NCI-H1417 (cell line): ENCODE measurements at regions not wholly inside any gene's neighbourhood (a gene's known extent, or its start where the extent isn't known, plus 50 kb on each side); places are given as distances from the start of the nearest gene placed in this dataset.
"Not testable (repeated sequence)": the region's sequence is repeated elsewhere in the genome, so short reads cannot be mapped to it uniquely, and the experiment has no call there.

ENCODE experiments used
- DNase-seq, 3 experiments: peaks; one replicate each; lab custom pipeline; 2025; lab: John Stamatoyannopoulos, UW

DNA sequence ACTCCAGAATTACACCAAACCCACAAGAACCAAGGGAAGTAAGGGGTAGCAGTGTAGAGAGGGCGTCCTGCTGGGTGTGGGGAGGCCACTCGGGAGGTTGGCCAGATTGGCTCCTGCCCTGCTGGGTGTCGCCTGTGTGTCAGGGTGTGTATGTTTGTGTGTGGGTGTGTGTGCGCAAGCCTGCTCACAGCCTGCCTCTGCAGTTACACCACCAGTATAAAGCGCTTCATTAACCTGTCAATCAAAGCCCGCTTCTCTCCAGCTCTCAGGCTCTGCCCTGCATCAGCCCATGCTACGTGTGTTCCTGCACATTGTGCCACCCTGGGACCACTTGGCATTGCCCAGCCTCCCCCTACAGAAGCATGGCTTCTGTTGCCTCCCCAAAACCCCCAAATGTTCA lies 83.3 kb upstream of the PAX2 start:
- peak in 1 of 3 experiments; percentile 8 for DNase-seq

DNA sequence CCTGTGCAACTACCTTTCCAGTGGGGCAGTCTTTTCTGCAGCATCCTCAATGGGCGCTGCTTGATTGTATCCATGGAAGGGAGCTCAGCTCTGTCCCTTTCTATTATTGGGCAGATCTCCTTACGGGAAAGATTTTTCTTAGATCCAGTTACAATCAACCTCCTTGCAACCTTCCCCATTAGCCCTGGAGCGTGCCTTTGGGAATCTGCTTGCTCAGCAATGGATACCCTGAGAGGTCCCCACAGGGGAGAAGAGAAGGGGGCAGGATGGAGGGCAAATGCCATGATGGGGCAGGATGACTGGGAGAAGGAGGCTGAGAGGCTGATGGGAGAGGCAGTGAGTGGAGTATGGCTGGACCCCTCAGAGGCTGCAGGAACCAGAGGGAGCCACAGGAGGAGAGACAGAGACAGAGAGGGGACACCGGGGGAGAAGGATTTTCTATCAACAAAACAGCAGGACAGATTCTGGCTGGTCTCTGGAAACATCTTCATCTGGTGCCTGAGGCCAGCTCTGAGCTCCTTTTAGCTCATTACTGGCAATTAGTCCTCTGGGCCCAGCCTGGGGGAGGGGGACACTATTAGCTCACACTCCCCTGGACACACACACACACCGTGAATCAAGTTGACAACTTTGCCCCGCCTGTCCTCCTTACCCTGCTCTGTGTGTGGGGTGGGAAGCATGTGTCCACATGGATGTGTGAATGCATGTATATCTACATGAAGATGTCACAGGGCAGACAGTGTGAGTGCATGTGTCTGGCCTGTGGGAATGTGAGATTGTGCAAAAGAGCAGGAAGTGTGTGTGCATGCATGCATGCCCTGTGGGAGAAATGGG lies 80.8 kb upstream of the PAX2 start:
- no peak for DNase-seq

DNA sequence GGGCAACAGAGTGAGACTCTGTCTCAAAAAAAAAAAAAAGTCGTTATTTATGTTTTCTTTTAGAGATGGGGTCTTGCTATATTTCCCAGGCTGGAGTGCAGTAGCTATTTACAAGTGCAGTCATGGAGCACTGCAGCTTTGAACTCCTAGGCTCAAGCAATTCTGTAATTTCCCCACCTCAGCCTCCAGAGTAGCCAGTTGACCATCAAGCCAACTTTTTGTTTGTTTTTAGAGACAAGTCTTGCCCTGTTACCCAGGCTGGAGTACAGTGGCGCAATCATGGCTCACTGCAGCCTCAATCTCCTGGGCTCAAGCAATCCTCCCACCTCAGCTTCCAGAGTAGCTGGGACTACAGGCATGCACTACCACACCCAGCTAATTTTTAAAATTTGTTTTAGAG lies 78.7 kb upstream of the PAX2 start:
- DNase-seq = not testable (repeated sequence)

DNA sequence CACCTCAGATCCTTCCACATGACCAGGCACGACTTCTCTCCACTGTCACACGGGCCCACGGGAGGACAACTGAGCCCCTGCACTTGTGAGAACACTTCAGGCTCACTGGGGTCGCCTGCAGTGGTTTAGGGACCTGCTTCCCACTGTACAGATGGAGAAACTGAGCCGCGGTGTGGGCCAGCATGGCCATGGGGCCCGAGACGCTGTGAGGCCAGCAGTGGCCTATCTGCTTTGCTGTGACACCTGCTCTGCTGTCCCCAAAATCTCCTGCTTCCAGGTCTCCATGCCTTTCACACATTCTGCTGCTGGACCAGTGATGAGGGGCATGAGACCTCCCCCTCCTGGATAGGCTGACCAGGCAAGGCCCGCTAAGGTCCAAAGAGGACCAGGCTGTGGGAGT lies 75.8 kb upstream of the PAX2 start:
- DNase-seq = no peak

DNA sequence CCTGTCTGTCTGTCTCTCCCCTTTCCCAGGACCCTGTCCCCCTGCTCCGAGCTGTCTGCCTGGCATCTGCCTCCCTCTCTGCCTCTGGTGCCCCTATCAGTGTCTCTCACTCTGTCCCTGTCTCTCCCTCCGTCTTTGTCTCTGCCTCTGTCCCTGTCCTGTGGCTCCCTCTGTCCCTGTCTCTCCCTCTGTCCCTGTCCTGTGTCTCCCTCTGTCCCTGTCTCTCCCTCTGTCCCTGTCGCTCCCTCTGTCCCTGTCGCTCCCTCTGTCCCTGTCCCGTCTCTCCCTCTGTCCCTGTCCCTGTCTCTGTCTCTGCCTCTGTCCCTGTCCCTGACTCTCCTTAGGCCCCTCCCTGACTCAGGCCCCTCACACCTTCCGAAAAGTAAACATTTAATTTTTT lies 75.0 kb upstream of the PAX2 start:
- DNase-seq = no peak

DNA sequence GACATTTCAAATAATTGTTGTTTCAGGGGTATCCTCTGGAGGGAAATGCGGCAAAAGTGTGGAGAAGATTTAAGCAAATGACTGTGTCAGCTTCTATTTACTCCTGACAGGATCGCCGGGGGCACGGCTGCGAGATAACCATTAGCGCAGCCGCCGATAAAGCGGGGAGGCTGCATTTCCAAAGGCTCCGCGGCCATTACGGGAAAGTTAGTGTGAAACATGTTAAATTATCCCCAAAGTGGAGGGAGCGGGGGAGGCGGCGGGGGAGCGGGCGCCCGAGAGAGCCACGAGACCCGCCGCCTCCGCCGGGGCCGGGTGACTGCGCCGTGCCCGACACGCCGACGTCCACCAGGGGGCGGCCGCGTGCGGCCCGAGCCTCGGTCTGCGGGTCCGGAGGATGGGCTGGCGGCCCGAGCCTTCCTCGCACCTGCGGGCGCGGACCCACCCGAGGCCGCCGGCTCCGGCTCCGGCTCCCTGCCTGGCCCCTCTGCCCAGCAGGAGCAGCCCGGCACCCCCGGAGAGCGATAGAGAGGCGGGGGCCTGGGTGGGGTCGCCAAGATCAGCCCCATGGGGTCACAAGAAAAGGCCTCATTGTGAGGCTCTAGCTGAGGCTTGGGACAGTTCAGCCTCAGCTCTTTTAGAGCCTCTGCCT lies 74.4 kb upstream of the PAX2 start:
- DNase-seq = peak in 2 of 3 experiments; percentile 6 to 17

DNA sequence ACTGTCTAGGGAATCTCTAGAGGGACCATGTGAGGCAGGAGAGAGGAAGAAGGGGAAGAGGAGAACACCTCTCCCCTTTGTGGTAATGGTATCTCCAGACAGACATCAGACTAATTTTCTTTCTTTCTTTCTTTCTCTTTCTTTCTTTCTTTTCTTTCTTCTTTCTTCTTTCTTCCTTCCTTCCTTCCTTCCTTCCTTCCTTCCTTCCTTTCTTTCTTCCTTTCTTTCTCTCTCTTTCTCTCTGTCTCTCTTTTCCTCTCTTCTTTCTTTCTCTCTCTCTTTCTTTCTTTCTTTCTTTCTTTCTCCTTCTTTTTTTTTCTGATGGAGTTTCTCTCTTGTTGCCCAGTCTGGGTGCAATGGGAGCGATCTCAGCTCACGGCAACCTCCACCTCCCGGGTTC lies 73.2 kb upstream of the PAX2 start:
- DNase-seq = no peak

DNA sequence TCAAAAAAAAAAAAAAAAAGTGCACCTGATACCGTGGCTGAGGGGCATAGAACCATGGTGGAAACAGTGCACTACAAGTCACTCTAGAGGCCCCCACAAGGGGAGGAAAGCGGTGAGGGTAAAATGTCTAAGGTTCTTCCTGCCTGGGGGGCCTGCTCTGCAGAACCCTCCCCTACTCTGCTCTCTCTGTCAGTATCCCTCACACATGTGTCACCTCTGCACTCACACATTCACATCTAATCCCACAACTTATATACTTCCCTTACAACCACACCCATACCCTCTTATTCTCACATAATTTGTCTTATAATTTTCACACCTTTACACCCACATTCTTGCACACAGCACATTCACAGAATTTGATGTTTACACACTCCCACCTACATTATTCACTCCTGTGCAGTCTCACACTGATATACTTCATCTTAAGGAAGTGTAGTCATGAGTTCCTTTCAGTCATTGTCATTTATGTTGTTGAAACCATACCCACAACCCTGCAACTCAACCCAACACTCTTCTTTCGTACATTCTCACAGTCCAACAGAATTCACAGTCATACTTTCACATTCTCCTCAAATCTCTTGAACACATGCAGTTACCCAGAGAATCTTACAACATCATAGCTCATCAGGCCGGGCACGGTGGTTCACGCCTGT lies 68.0 kb upstream of the PAX2 start:
- DNase-seq = no peak

DNA sequence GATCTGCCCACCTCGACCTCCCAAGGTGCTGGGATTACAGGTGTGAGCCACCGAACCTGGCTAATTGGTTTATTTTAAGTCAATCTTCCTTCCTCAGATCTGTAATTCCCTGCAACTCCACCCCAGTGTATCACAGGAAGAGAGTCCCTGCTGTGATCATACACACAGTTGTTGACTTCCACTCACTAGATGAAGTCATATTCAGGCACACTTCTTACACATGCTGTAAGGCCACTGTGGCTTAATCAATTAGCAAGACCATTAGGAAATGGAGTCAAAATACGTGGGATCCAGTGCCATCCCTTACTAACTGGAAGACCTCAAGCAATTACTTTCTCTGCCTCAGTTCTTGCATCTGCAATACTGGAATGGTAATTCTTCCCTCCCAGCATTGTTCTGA lies 66.1 kb upstream of the PAX2 start:
- DNase-seq = peak in 1 of 3 experiments; percentile 6

DNA sequence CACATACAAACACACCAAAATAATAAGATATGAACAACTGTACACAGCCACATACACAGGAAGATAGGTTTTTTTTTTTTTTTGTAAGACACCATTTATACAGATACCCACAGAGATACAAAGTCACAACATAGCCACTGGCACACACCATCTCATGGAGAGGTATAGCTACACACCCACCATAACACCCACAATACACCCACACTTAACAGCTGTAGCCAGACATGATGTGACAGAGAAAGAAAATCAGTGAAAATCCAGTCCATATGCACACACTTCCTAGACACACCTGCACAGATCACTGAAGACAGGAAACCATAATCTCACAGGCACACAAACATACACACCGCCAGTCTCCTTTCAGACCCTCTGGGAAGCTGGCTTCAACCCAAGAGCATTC lies 62.4 kb upstream of the PAX2 start:
- DNase-seq = peak in 1 of 3 experiments; percentile 11

DNA sequence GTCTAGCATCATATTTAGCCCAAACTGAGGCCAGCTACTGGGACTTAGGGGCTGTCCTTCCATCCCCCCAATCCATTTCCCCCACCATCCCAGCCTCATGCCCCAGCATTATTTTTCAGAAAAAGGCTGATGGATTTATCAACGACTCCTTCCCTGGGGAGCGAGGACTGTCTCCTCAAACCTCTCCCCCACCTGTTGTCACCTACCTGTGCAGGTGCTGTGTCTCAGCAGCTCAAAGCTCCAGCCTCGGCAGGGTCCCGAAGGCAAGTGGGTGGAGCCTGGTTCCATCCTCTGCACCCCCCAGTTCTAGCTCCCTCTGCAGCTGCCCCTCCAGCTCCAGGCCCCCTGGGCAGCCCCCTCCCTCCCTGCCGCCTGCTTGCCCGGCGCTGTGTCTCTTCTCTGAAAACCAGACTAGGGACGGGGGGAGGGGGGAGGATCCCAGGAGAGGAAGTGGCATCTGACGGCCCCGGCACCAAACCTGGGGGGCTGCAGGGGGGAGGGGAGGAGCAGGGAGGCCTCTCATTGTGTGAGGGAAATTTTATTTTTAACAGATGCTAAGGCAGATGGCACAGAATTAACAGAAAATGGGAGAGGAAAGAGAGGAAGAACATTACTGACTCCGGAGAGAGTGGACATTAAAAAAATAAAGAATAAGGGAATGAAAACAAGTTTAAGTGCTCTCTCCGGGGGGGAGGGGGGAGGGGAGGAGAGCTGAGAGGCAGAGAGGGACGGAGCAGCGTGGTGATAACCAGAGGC lies 61.7 kb upstream of the PAX2 start:
- DNase-seq = peak in 1 of 3 experiments; percentile 11

DNA sequence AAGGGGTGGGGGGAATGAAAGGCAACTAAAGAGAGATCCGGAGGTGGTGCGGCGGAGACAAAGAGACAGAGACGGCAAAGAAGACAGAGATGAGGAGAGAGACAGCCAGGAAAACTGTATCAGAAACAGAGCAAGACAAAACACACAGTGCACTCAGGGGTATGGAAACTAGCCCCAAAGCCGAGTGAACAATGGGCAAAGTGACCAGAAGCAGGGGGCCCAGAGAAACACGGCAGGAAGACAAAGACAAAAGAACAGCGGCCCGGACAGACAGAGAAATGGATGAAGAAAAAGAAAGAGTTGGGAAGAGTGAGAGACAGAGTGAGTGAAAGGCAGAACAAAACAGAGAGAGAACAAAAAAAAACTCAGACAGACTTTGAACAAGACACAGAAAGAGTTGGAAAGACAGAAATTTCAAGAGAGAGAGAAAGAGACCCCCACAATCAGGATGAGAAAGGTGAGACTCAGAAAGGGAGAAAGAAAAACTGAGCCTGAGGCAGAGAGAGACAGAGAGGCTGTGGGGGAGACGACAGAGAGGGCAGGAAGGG lies 60.6 kb upstream of the PAX2 start:
- DNase-seq = no peak

DNA sequence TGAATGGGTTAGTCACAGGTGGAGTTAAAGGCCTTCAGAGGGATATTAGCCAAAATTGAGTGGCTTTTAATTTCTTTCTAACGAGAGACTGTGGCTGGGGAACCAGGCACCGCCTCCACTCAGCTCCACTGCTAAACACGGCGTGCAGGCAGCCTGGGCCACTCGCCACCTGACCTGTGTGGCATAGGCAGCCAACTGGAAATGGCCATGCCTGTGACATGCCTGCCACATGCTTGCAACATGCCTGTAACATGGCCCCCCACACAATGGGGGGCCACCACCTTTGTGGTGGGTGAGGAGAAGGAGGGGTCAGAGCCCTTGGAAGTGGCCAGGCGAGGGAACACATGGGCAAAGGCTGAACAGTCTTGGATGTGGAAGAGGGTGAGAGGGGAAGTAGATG lies 60.1 kb upstream of the PAX2 start:
- DNase-seq = no peak

DNA sequence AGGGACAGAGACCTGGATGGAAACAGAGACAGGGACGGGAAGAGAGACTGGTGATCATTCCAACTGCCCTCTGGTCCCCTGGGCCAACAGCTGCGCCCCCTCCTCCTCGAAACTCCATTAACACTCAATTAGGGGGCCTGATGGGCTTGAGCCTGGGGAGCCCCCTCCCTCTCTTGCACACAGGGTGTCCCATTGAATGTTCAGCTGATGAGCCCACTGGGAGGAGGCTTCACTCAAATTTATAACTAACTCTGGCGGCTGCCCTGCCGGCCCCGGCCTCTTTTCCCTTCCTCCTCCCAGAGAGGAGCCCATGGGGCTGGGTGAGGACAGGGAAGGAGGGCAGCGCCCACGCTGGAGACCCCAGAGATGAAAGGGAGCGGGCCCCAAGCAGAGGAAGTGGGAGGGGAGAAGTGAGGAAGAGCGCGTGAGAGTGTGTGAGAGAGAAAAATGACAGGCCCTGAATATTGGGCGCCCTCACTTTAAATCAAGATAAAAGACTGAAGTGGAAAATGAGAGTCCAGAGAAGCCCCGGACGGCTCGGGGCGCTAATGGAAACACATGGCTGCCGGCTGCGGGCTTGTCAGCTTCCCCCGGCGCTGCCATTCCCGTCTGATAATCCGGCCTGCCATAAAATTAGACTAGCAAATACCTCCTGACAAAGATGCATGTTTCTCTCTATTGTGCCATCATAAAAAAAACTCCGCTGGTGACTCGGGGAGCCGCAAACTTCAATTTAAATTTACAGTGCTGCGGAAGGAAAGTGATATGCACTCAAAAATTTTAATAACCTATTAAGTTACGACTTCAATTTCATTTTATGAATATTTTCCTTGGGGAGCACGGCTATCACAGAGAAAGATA lies 58.0 kb upstream of the PAX2 start:
- DNase-seq = peak in 1 of 3 experiments; percentile 2

DNA sequence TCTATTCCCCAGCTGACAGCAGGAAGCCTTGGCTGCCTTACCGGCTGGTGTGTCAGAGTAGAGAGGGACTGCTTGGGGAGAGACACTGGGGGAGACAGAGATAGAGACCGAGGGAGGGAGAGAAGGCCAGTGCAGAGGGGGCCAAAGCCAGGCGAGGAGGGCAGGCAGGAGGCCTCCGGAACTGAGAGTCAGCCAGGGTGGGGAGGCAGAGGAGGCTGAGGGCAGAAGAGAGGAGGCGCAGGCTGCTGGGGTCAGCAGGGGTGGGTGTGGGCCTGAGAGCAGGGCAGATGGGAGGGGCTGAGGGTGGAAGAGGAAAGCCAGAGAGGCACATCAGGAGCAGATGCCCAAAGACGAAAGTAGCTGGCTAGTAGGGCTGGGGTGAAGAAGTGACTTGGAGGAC lies 57.2 kb upstream of the PAX2 start:
- no peak for DNase-seq

DNA sequence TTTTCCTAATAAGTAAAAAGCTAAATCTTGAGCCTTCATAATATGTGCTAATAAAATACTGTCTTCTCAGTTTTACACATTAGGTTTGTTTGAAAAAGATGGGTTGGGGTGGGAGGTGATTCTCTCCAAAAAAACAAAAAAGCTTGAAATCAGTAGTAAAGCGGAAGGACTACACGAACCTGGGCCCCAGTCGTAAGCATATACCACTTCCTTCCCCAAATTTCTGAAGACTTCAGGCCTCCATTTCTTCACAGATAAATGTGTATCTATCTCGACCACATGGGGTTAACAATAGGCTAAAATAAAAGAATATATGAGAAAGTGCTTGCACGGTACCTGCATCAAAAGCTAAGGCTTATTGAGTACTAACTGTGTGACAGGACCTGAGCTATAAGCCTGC lies 51.6 kb upstream of the PAX2 start:
- no peak for DNase-seq
